Activated T-cell treated with anti-CD3 and anti-CD28 coated beads, Interleukin-2, amount 50 U/mL, for 72 hours (primary cell): ENCODE measurements at regions not wholly inside any gene's neighbourhood (a gene's known extent, or its start where the extent isn't known, plus 50 kb on each side); places are given as distances from the start of the nearest gene placed in this dataset.
"Not testable (repeated sequence)": the region's sequence is repeated elsewhere in the genome, so short reads cannot be mapped to it uniquely, and the experiment has no call there.

Experiments used
- ATAC-seq, 2 donors: fragments of 150-1000 bp; cut with Tn5 transposase; replicated peaks in 1 of 2; 2 replicates each; pipeline ENCODE4 v1.10.0; 2021; ENCODE audit warnings: moderate library complexity in 2 of 2, mild to moderate bottlenecking in 1 of 2
- DNase-seq, 2 donors: peaks; one replicate each; pipeline ENCODE4 v3.0.0; 2021 to 2022; ENCODE audit warnings: mixed read lengths in 1 of 2
- H3K27ac Mint-ChIP-seq: one replicate; pipeline ENCODE4 v1.8.0; 2022; ENCODE audit warnings: mild to moderate bottlenecking, moderate library complexity, mixed read lengths
- H3K27me3 Mint-ChIP-seq: one replicate; pipeline ENCODE4 v1.8.0; 2022; ENCODE audit warnings: low read depth, mixed read lengths
- H3K36me3 Mint-ChIP-seq, 2 donors: one replicate each; pipeline ENCODE4 v1.8.0; 2022; ENCODE audit warnings: mixed read lengths in 2 of 2, mild to moderate bottlenecking in 1 of 2; ENCODE audit not compliant: insufficient read depth in 2 of 2
- H3K4me1 Mint-ChIP-seq: one replicate; pipeline ENCODE4 v1.8.0; 2022; ENCODE audit warnings: low read depth, mixed read lengths
- H3K4me3 Mint-ChIP-seq, 2 donors: one replicate each; pipeline ENCODE4 v1.8.0; 2022; ENCODE audit warnings: mild to moderate bottlenecking in 2 of 2, mixed read lengths in 2 of 2, moderate library complexity in 2 of 2
- H3K9me3 Mint-ChIP-seq, 2 donors: one replicate each; pipeline ENCODE4 v1.8.0; 2022; ENCODE audit warnings: mixed read lengths in 2 of 2

DNA sequence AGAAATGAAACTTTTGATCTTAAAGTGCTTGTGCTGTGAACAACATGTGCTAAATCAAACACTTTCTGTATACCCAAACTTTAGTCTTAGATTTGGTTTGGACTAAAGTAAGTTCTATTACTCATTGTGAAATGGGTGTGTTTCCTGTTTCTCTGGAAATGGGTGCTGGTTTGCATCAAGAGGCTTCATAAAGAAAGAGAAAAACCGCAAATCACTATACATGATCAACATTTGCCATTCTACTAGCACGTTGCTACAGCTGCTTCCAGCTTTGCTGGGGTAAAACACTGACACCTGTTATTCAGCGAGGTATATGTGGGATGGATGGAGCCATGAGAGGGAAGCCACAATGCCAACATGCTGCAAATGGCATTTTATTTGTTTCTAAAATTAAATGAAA, 547.0 kb upstream of the ACVR2A start:
- peaks cover 64% of the 10 kb centered on the region for H3K4me1 Mint-ChIP-seq
- ATAC-seq (peak; percentile 84 to 88), DNase-seq (peak; percentile 20 to 48)
- peak overlapping the region; percentile 19 to 66 for H3K4me3 Mint-ChIP-seq
- peak overlapping the region; percentile 21 for H3K27ac Mint-ChIP-seq
- peaks cover 0 to 7% of the 10 kb centered on the region in 2 donors for H3K36me3 Mint-ChIP-seq
- H3K9me3 Mint-ChIP-seq, result peaks cover 0 to 2% of the 10 kb centered on the region in 2 donors
- peaks cover 8% of the 10 kb centered on the region for H3K27me3 Mint-ChIP-seq

- Mint-ChIP-seq H3K27me3 (peaks cover 8% of the 10 kb centered on the region), H3K4me3 (peak overlapping the region; percentile 33 to 52), H3K9me3 (no peaks in the 10 kb centered on the region), H3K27ac (peak overlapping the region; percentile 39), H3K4me1 (peaks cover 74% of the 10 kb centered on the region), H3K36me3 (peaks cover 0 to 12% of the 10 kb centered on the region in 2 donors)
- DNase-seq (no peak), ATAC-seq (no peak)
Measured at GRCh38 chr2:147294825-147295392, 549.9 kb upstream of the ACVR2A start.

DNA sequence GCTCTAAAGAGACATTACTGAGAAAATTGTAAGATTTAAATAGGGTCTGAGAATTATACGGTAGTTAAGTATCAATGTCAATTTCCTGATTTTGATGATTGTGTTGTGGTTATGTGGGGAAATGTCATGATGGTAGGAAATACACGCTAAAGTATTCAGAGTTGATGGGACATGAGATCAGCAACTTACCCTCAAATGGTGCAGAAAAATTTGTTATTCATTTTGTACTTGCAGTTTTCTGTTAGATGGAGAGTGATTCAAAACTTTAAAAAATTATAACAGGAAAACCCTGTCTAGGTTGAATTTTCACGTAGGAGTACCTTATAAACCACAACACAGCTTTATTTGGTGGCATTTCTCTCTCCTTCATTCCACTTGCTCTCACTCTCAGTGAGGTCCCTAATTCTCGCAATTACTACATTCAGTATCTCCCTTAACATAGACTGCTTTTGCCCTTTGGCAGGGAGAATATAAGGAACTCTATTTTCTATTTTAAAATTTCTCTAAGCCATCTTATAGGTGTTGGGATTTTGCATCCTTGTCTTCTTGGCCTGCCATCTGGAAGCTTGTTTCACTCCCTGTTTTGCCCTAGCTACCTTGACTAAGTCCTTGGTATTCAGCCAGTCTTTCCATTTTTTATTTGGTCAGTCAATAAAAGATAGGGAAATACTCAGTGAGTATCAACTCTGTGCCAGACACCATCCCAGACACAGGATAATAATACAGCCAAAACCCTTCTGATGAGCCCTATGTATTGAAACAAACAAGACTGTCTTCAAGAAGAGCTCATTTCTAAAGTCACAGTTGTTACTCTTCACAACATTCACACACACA, 550.6 kb upstream of the ACVR2A start:
- peaks cover 8% of the 10 kb centered on the region for H3K27me3 Mint-ChIP-seq
- peaks cover 77% of the 10 kb centered on the region for H3K4me1 Mint-ChIP-seq
- H3K36me3 Mint-ChIP-seq, result peaks cover 0 to 12% of the 10 kb centered on the region in 2 donors
- peak overlapping the region; percentile 33 to 52 for H3K4me3 Mint-ChIP-seq
- DNase-seq (no peak), ATAC-seq (peak; percentile 63 to 68)
- peak overlapping the region; percentile 75 for H3K27ac Mint-ChIP-seq
- H3K9me3 Mint-ChIP-seq, result no peaks in the 10 kb centered on the region

DNA sequence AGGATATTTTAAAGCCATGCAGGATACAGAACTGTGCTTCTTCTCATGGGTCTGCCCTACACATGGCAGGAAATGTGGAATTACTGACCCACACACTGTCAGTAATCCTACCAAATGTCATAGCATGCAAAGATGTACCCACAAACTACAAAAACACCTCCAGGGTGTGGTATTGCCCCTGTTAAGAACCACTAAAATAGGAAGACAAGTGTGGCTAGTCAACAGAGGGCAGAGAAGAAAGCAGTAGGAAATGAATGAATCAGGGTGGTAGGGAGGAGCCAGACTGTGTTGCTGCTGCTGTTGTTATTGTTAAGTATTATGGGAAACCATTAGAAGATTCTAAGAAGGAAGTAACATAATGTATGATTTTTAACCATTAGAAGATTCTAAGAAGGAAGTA, 556.7 kb upstream of the ACVR2A start:
- ATAC-seq (peak; percentile 95 to 97), DNase-seq (peak in 1 of 2 donors; percentile 10)
- Mint-ChIP-seq H3K9me3 (peaks cover 0 to 2% of the 10 kb centered on the region in 2 donors), H3K4me3 (peak overlapping the region in 1 of 2 donors; percentile 18), H3K27me3 (no peaks in the 10 kb centered on the region), H3K4me1 (peaks cover 32% of the 10 kb centered on the region), H3K36me3 (peaks cover 0 to 6% of the 10 kb centered on the region in 2 donors), H3K27ac (peak overlapping the region; percentile 32)

DNA sequence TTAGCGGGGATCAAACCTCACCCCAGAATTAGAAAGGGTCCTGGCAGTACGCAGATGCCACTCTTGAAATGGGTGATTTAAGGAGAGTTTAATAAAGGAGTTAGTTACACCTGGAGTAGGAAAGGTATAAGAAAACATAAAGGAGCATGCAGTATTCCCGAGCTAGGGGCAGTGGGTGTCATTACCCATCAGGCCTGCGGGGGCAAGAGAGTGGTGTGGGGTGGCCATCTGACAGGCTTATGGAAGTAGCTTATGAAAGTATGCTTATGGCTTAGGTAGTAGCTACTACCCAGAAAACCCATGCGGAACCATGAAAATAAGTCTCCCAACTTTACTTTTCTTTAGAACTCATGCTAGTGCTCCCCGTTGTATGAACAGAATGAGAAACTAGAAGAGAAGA, 568.9 kb upstream of the ACVR2A start:
- Mint-ChIP-seq H3K4me1 (no peaks in the 10 kb centered on the region), H3K27ac (no peak overlapping the region)

DNA sequence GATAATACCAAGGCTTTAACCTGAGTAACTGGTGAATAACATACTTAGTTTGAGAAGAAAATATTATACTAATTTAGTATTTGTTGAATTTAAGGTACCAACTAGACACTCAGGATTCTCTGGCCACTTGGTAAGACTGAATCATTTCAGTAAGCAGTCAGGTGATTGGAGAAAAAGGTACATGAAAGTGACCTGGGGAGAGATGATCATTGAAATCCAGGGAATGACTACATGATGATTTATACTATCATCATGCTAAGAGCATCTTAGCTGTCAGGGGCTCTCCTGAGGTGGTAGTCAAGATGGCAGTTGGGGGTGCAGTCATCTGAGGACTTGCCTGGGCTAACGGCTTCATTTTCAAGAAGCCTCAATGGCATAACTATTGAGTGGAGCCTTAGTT, 571.2 kb upstream of the ACVR2A start:
- H3K36me3 Mint-ChIP-seq, result peaks cover 7 to 10% of the 10 kb centered on the region in 2 donors
- no peak for DNase-seq
- no peak overlapping the region for H3K4me3 Mint-ChIP-seq
- no peaks in the 10 kb centered on the region for H3K27me3 Mint-ChIP-seq
- no peaks in the 10 kb centered on the region for H3K4me1 Mint-ChIP-seq
- no peak overlapping the region for H3K27ac Mint-ChIP-seq
- ATAC-seq, result no peak
- H3K9me3 Mint-ChIP-seq, result peaks cover 7 to 13% of the 10 kb centered on the region in 2 donors

More for the DNA sequence above, 568.9 kb upstream of the ACVR2A start:
- no peaks in the 10 kb centered on the region for H3K27me3 Mint-ChIP-seq
- no peak overlapping the region for H3K4me3 Mint-ChIP-seq
- no peak for ATAC-seq
- peaks cover 3 to 7% of the 10 kb centered on the region in 2 donors for H3K9me3 Mint-ChIP-seq
- DNase-seq, result no peak
- H3K36me3 Mint-ChIP-seq, result peaks cover 1 to 2% of the 10 kb centered on the region in 2 donors

- H3K9me3 Mint-ChIP-seq, result peaks cover 7 to 13% of the 10 kb centered on the region in 2 donors
- no peaks in the 10 kb centered on the region for H3K4me1 Mint-ChIP-seq
- no peak overlapping the region for H3K4me3 Mint-ChIP-seq
- H3K27ac Mint-ChIP-seq, result no peak overlapping the region
- no peaks in the 10 kb centered on the region for H3K27me3 Mint-ChIP-seq
- peaks cover 7 to 10% of the 10 kb centered on the region in 2 donors for H3K36me3 Mint-ChIP-seq
- DNase-seq (no peak), ATAC-seq (no peak)
Measured at GRCh38 chr2:147273106-147273505, 571.7 kb upstream of the ACVR2A start.

DNA sequence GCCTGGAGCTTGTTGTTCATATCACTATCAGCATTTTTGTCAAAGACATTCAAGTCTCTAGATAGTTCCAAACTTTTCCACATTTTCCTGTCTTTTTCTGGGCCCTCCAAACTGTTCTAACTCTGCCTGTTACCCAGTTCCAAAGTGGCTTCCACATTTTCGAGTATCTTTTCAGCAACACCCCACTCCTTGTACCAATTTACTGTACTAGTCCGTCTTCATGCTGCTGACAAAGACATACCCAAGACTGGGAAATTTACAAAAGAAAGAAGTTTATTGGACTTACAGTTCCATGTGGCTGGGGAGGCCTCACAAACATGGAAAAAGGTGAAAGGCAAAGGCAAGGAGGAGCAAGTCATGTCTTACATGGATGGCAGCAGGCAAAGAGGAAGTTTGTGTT, 575.2 kb upstream of the ACVR2A start:
- Mint-ChIP-seq H3K9me3 (peaks cover 9 to 15% of the 10 kb centered on the region in 2 donors), H3K36me3 (peaks cover 7 to 14% of the 10 kb centered on the region in 2 donors)
- not testable (repeated sequence) for ATAC-seq, H3K27ac Mint-ChIP-seq, H3K4me1 Mint-ChIP-seq, DNase-seq, H3K27me3 Mint-ChIP-seq, H3K4me3 Mint-ChIP-seq

DNA sequence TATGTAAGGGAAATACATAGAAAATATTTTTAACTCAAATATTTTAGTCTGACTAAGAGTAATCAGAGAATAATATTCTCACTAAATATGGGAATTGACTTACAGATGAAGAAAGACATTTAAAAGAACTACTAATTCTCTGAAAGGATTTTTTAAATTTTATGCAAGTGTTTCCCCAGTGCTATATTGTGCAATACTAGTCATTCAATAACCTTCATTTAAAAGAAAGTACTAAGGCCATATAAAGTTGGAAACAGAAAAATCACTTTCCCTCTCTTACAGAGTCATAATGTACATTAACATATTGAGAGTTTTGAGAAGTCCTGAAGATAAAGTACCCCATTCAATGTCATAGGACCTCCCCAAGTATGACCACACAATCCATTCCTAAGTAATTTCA, 584.6 kb upstream of the ACVR2A start:
- no peaks in the 10 kb centered on the region for H3K4me1 Mint-ChIP-seq

GRCh38 chr2:147255812-147256211, 589.0 kb upstream of the ACVR2A start:
- Mint-ChIP-seq H3K36me3 (peaks cover 4 to 8% of the 10 kb centered on the region in 2 donors), H3K4me1 (peaks cover 4% of the 10 kb centered on the region), H3K9me3 (peaks cover 3 to 7% of the 10 kb centered on the region in 2 donors), H3K27me3 (no peaks in the 10 kb centered on the region), H3K4me3 (no peak overlapping the region), H3K27ac (no peak overlapping the region)
- ATAC-seq (no peak), DNase-seq (no peak)

More for the DNA sequence above, 584.6 kb upstream of the ACVR2A start:
- DNase-seq (no peak), ATAC-seq (no peak)
- Mint-ChIP-seq H3K9me3 (peaks cover 0 to 4% of the 10 kb centered on the region in 2 donors), H3K4me3 (no peak overlapping the region), H3K27me3 (no peaks in the 10 kb centered on the region), H3K27ac (no peak overlapping the region), H3K36me3 (no peaks in the 10 kb centered on the region)

DNA sequence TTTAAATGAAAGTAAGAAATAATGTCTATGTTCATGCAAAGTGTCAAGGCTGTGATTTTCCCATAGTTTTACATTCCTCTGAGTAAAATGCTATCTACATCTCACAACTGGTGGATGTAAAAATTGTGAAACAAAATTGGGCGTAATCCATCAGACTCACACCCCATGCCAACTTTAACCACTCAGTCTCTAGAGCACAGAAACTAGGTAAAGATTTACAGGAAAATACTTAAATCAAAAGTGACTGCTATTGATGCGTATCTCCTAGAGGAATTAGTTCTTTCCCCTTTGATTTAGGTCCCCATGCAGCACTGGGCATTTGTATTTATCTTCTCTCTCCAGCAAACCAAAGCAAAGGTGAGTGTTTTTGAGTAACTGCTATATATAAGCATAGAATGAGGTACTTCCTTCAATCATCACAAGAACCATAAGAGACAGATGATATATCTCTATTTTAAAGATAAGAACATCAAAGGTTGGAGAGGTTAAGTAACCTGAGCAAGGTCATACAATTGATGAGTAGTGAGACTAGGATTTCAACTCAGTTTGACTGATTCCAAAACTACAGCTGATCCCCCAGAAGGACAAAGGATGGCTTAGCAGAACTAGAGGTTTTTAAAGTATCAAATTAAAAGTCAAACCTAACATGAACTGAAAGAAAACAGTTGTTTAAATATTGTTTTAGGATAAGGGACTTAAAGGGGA, 594.0 kb upstream of the ACVR2A start:
- ATAC-seq (no peak), DNase-seq (no peak)
- Mint-ChIP-seq H3K36me3 (peaks cover 4 to 8% of the 10 kb centered on the region in 2 donors), H3K9me3 (peaks cover 3 to 7% of the 10 kb centered on the region in 2 donors), H3K4me1 (peaks cover 5% of the 10 kb centered on the region), H3K27me3 (no peaks in the 10 kb centered on the region), H3K27ac (no peak overlapping the region), H3K4me3 (no peak overlapping the region)

GRCh38 chr2:147247749-147248148, 597.1 kb upstream of the ACVR2A start:
- DNase-seq, result no peak
- peaks cover 2 to 5% of the 10 kb centered on the region in 2 donors for H3K36me3 Mint-ChIP-seq
- H3K9me3 Mint-ChIP-seq, result peaks cover under 1 to 4% of the 10 kb centered on the region in 2 donors
- peaks cover 5% of the 10 kb centered on the region for H3K4me1 Mint-ChIP-seq
- no peak overlapping the region for H3K4me3 Mint-ChIP-seq
- H3K27me3 Mint-ChIP-seq, result no peaks in the 10 kb centered on the region
- ATAC-seq, result no peak
- no peak overlapping the region for H3K27ac Mint-ChIP-seq

DNA sequence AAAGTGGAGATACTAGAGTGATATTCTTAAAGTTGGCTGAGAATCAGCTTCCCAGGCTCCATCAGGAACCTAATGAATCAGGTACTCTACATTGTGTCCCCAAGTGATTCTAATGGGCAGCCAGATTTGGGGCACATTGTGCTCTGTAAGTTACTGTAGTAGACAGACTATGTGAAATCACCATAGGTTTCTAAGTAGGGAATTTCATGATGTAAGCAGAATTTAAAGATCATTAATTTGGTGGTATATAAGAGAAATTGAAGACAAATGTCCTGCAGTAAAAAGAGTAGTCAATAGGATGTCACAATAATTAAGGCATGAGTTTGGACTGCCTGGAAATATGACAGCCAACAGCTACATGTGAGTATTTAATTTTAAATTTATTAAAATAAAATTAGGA, 602.4 kb upstream of the ACVR2A start:
- peaks cover 0 to 3% of the 10 kb centered on the region in 2 donors for H3K9me3 Mint-ChIP-seq
- H3K4me3 Mint-ChIP-seq, result no peak overlapping the region
- ATAC-seq (no peak), DNase-seq (no peak)
- peaks cover 0 to 3% of the 10 kb centered on the region in 2 donors for H3K36me3 Mint-ChIP-seq
- H3K27ac Mint-ChIP-seq, result no peak overlapping the region
- peaks cover 7% of the 10 kb centered on the region for H3K27me3 Mint-ChIP-seq
- H3K4me1 Mint-ChIP-seq, result no peaks in the 10 kb centered on the region
